Neural crest cell (in vitro differentiated cells): ENCODE measurements at regions not wholly inside any gene's neighbourhood (a gene's known extent, or its start where the extent isn't known, plus 50 kb on each side); places are given as distances from the start of the nearest gene placed in this dataset.

Experiments
- DNase-seq: peaks from one replicate; pipeline ENCODE4 v3.0.0; 2021; ENCODE audit warnings: low read depth, mixed read lengths, low spot score
- H3K27ac Mint-ChIP-seq: one replicate; pipeline ENCODE4 v1.8.0; 2021; ENCODE audit warnings: mild to moderate bottlenecking, mixed read lengths; ENCODE audit not compliant: unreplicated experiment
- H3K27me3 Mint-ChIP-seq: 2 replicates; pipeline ENCODE4 v1.8.0; 2021; ENCODE audit warnings: low read depth, mild to moderate bottlenecking, mixed read lengths
- H3K36me3 Mint-ChIP-seq: 2 replicates; pipeline ENCODE4 v1.8.0; 2021; ENCODE audit warnings: low read depth, mild to moderate bottlenecking, mixed read lengths
- H3K4me1 Mint-ChIP-seq: 2 replicates; pipeline ENCODE4 v1.8.0; 2021; ENCODE audit warnings: mixed read lengths
- H3K4me3 Mint-ChIP-seq: one replicate; pipeline ENCODE4 v1.8.0; 2021; ENCODE audit warnings: mild to moderate bottlenecking, mixed read lengths
- H3K9me3 Mint-ChIP-seq: 2 replicates; pipeline ENCODE4 v1.8.0; 2021; ENCODE audit warnings: mixed read lengths
- TF ChIP-seq, protein P1 (sequence below): fragments of 200-600 bp; sonication (generic); conservative IDR thresholded peaks from 2 replicates; pipeline ENCODE4 v1.5.0; 2021; ENCODE audit warnings: antibody characterized with exemption, mild to moderate bottlenecking

- no peak overlapping the region for H3K27ac Mint-ChIP-seq
- H3K36me3 Mint-ChIP-seq = no peaks in the 10 kb centered on the region
- H3K4me3 Mint-ChIP-seq = no peak overlapping the region
- no peaks in the 10 kb centered on the region for H3K9me3 Mint-ChIP-seq
- no peak for DNase-seq
- no peaks in the 10 kb centered on the region for H3K27me3 Mint-ChIP-seq
- TF ChIP-seq, protein P1, sequence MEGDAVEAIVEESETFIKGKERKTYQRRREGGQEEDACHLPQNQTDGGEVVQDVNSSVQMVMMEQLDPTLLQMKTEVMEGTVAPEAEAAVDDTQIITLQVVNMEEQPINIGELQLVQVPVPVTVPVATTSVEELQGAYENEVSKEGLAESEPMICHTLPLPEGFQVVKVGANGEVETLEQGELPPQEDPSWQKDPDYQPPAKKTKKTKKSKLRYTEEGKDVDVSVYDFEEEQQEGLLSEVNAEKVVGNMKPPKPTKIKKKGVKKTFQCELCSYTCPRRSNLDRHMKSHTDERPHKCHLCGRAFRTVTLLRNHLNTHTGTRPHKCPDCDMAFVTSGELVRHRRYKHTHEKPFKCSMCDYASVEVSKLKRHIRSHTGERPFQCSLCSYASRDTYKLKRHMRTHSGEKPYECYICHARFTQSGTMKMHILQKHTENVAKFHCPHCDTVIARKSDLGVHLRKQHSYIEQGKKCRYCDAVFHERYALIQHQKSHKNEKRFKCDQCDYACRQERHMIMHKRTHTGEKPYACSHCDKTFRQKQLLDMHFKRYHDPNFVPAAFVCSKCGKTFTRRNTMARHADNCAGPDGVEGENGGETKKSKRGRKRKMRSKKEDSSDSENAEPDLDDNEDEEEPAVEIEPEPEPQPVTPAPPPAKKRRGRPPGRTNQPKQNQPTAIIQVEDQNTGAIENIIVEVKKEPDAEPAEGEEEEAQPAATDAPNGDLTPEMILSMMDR = no peak
- H3K4me1 Mint-ChIP-seq = peaks cover 23% of the 10 kb centered on the region
These were observed 68.0 kb upstream of the KLF6 start for GRCh38 chr10:3853016-3853415.

- Mint-ChIP-seq H3K9me3 (no peaks in the 10 kb centered on the region), H3K36me3 (no peaks in the 10 kb centered on the region), H3K27ac (no peak overlapping the region), H3K27me3 (no peaks in the 10 kb centered on the region), H3K4me1 (peaks cover 23% of the 10 kb centered on the region), H3K4me3 (no peak overlapping the region)
- no peak for DNase-seq
- TF ChIP-seq, protein P1 = no peak
These were observed 67.3 kb upstream of the KLF6 start for GRCh38 chr10:3852147-3852904.

DNA sequence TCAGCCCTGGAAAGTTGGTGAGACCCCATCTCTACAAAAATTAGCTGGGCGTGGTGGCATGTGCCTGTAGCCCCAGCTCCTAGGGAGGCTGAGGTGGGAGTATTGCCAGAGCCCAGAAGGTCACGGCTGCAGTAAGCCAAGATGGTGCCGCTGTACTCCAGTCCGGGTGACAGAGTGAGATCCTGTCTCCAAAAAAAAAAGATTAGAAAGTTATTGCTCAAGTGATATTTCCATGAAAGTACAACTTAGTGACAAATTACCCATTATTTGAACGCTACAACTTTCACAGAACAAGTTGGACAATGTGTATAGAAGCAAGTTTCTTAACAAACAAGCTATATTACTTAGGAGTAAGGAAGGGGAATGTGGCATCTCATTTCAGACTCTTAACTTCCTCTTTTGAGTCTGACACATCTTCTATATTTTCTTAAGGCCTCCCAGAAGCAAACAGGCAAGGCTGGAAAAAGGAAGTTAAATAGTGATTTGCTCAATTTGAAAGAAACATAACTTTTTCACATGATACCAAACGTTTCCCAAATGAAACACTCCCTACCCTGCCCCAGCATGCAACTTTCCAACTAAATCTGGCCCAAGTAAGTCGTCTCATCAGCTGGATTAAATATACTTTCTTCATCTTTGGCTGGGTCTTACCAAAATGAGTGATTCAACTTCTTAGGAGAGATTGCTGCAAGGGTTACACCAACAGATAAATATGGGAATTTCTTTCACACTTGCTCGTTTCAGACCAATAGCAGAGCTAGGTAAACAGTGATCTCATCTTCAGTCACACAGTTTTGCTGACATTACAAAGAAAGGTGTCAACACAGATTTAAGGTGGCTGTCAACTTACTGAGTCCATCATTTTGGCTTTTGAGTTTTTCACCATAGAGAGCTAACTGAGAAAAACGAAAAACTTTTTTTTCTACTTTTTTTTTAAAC is 66.3 kb upstream of the KLF6 start:
- Mint-ChIP-seq H3K4me1 (peaks cover 23% of the 10 kb centered on the region), H3K27ac (no peak overlapping the region), H3K27me3 (no peaks in the 10 kb centered on the region), H3K4me3 (no peak overlapping the region), H3K36me3 (no peaks in the 10 kb centered on the region), H3K9me3 (no peaks in the 10 kb centered on the region)
- TF ChIP-seq, protein P1 = no peak
- DNase-seq = no peak

GRCh38 chr10:3848775-3849635 is 64.0 kb upstream of the KLF6 start:
- H3K4me3 Mint-ChIP-seq = no peak overlapping the region
- no peaks in the 10 kb centered on the region for H3K36me3 Mint-ChIP-seq
- no peak for DNase-seq
- peaks cover 21% of the 10 kb centered on the region for H3K4me1 Mint-ChIP-seq
- H3K27me3 Mint-ChIP-seq = no peaks in the 10 kb centered on the region
- no peaks in the 10 kb centered on the region for H3K9me3 Mint-ChIP-seq
- TF ChIP-seq, protein P1 = no peak
- H3K27ac Mint-ChIP-seq = no peak overlapping the region
